ENCODE measurements at regions not wholly inside any gene's neighbourhood (a gene's known extent, or its start where the extent isn't known, plus 50 kb on each side); places are given as distances from the start of the nearest gene placed in this dataset.

DNA sequence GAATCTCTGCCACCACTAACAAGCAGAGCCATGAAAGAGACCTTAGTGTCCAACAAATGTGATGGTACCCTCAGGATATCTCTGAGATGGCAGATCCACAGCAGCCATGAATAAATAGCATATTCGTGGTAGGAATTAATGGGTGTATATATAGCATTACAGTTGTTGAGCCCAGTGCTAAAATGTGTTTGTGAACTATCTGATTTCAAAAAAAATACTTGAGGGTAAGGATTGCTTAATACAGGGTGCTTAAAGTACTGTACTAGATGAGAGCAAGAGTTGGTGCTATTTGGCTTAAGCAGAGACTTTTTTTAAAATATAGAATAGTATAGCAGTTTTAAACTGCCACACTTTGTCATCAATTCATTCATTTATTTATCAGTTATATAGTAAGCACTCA lies 101.5 kb upstream of the GALNT5 start:
- Histone ChIP-seq H3K36me3 (ENCODE audit: control insufficient read depth in 2 of 2, extremely low read depth in 1 of 2, insufficient read depth in 2 of 2, low read length in 2 of 2) (no peaks in the 10 kb centered on the region), H2AFZ (ENCODE audit: low read depth, low read length) (no peak overlapping the region), H3K4me1 (ENCODE audit: control insufficient read depth, extremely low read depth, insufficient read depth, low read length) (peaks cover 9% of the 10 kb centered on the region), H4K20me1 (replicated peaks; ENCODE audit: control insufficient read depth, extremely low read depth, insufficient read depth, low read length) (no peaks in the 10 kb centered on the region), H3K27me3 (ENCODE audit: control insufficient read depth in 2 of 2, insufficient read depth in 2 of 2, low read length in 2 of 2) (no peaks in the 10 kb centered on the region), H3K79me2 (ENCODE audit: control insufficient read depth, insufficient read depth, low read length) (no peaks in the 10 kb centered on the region), H3K9me1 (replicated peaks; ENCODE audit: control insufficient read depth, extremely low read depth, insufficient read depth, low read length) (no peaks in the 10 kb centered on the region), H3K27ac (ENCODE audit: insufficient read depth, low read depth, low read length) (no peak overlapping the region), H3K9ac (replicated peaks; ENCODE audit: extremely low read depth, insufficient read depth, low read length) (no peak overlapping the region), H3K9me3 (replicated peaks; ENCODE audit: control insufficient read depth, insufficient read depth, low read length) (no peaks in the 10 kb centered on the region), H3K4me2 (ENCODE audit: insufficient read depth, low read length) (no peak overlapping the region), H3K4me3 (replicated peaks in 1 of 3; ENCODE audit: insufficient read depth in 1 of 3, low read depth in 1 of 3, low read length in 3 of 3) (no peak overlapping the region)
- no peak for DNase-seq (ENCODE audit: low read depth, low spot score)
- no peak for FAIRE-seq
- POLR2A ChIA-PET, result no interaction called here
- intact Hi-C loops (cut with micrococcal nuclease), result no loop called here
- CTCF ChIA-PET, result no interaction called here
- BruUV-seq (replicated peaks), result no TSS peak
- dilution Hi-C loops (cut with MboI; ENCODE audit: extremely low pct_ligation_motif_present, low sequenced_read_pairs), result no loop called here
- no peak for TF ChIP-seq JUN (IDR thresholded peaks at IDR 0.05; ENCODE audit: borderline replicate concordance, insufficient read depth, insufficient read length, low read depth)
- TF ChIP-seq, protein P1, sequence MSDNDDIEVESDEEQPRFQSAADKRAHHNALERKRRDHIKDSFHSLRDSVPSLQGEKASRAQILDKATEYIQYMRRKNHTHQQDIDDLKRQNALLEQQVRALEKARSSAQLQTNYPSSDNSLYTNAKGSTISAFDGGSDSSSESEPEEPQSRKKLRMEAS (IDR thresholded peaks at IDR 0.05; ENCODE audit: insufficient read depth, insufficient read length), result no peak
- no peak for TF ChIP-seq POLR2A (IDR thresholded peaks at IDR 0.05; ENCODE audit: low read depth, low read length)
- no peak for TF ChIP-seq FOS (IDR thresholded peaks at IDR 0.05; ENCODE audit: borderline replicate concordance, insufficient read depth, low read length)
- no peak for TF ChIP-seq GATA2 (IDR thresholded peaks at IDR 0.05; ENCODE audit: insufficient read depth, insufficient read length, low read depth, low read length)
- no peak for TF ChIP-seq MYC (IDR thresholded peaks at IDR 0.05; ENCODE audit: low read depth, low read length)
- no peak for TF ChIP-seq EZH2 (IDR thresholded peaks at IDR 0.05; ENCODE audit: borderline replicate concordance, low read depth, low read length, severe bottlenecking)
- TF ChIP-seq, protein P2, sequence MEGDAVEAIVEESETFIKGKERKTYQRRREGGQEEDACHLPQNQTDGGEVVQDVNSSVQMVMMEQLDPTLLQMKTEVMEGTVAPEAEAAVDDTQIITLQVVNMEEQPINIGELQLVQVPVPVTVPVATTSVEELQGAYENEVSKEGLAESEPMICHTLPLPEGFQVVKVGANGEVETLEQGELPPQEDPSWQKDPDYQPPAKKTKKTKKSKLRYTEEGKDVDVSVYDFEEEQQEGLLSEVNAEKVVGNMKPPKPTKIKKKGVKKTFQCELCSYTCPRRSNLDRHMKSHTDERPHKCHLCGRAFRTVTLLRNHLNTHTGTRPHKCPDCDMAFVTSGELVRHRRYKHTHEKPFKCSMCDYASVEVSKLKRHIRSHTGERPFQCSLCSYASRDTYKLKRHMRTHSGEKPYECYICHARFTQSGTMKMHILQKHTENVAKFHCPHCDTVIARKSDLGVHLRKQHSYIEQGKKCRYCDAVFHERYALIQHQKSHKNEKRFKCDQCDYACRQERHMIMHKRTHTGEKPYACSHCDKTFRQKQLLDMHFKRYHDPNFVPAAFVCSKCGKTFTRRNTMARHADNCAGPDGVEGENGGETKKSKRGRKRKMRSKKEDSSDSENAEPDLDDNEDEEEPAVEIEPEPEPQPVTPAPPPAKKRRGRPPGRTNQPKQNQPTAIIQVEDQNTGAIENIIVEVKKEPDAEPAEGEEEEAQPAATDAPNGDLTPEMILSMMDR (IDR thresholded peaks at IDR 0.05; ENCODE audit: extremely low read depth in 1 of 2, insufficient read depth in 1 of 2, low read depth in 1 of 2, low read length in 2 of 2), result no peak
- TF ChIP-seq POLR2AphosphoS5 (IDR thresholded peaks at IDR 0.05; ENCODE audit: insufficient read depth, low read depth, low read length), result no peak

All from endothelial cell of umbilical vein (primary cell).